B cell (primary cell): ENCODE measurements at regions not wholly inside any gene's neighbourhood (a gene's known extent, or its start where the extent isn't known, plus 50 kb on each side); places are given as distances from the start of the nearest gene placed in this dataset.

Experiments used
- ATAC-seq: fragments of 200-7000 bp; cut with Tn5 transposase; one replicate; pipeline ENCODE4 v1.10.0; 2021; ENCODE audit warnings: low read depth, mild to moderate bottlenecking, moderate number of reproducible peaks, moderate library complexity
- CTCF ChIA-PET: fragments of 350-600 bp; sonication (Branson Sonifier 250); formaldehyde crosslinking; loops from one replicate; lab custom pipeline; 2021; ENCODE audit warnings: antibody characterized with exemption, inconsistent platforms; lab: Charles Lee
- POLR2A ChIA-PET: fragments of 350-600 bp; sonication (Branson Sonifier 250); formaldehyde crosslinking; loops from one replicate; lab custom pipeline; 2021; ENCODE audit warnings: antibody characterized with exemption; lab: Charles Lee
- DNase-seq: peaks from one replicate; pipeline ENCODE4 v3.0.0; 2013
- H2AFZ ChIP-seq: 2 replicates; pipeline ENCODE4 v1.6.1; 2012; ENCODE audit warnings: mild to moderate bottlenecking, low read depth, low read length; ENCODE audit not compliant: insufficient read depth, poor library complexity, severe bottlenecking
- H3K27ac ChIP-seq, 2 donors: 1 replicate in 1 of 2; 2 replicates in 1 of 2; pipeline ENCODE4 v1.5.1; 2012 to 2013; ENCODE audit warnings: low read length in 2 of 2, mild to moderate bottlenecking in 2 of 2, moderate library complexity in 1 of 2
- H3K27me3 ChIP-seq, 4 experiments: fragments of 200-600 bp in 1 of 4; sonication (generic) in 1 of 4; replicated peaks in 1 of 4; 1 replicate in 2 of 4; 2 replicates in 2 of 4; pipeline versions ENCODE4 v1.6.1 to v1.7.0; 2013 to 2016; ENCODE audit warnings: low read length in 3 of 4, mild to moderate bottlenecking in 2 of 4, mixed read lengths in 1 of 4, moderate library complexity in 1 of 4; ENCODE audit not compliant: insufficient read depth in 4 of 4, control insufficient read depth in 3 of 4; ENCODE audit errors: control extremely low read depth in 1 of 4
- H3K36me3 ChIP-seq, 2 experiments: replicated peaks in 1 of 2; 1 replicate in 1 of 2; 2 replicates in 1 of 2; pipeline versions ENCODE4 v1.6.1 to v1.7.1; 2013; ENCODE audit warnings: low read length in 1 of 2; ENCODE audit not compliant: insufficient read depth in 2 of 2, control insufficient read depth in 1 of 2; ENCODE audit errors: control extremely low read depth in 1 of 2, extremely low read depth in 1 of 2
- H3K4me1 ChIP-seq, 2 donors: fragments of 200-600 bp in 1 of 2; sonication (generic) in 1 of 2; 1 replicate in 1 of 2; 2 replicates in 1 of 2; pipeline versions ENCODE4 v1.5.1 to v1.6.1; 2013 to 2017; ENCODE audit warnings: low read length in 2 of 2; ENCODE audit not compliant: control insufficient read depth in 2 of 2, insufficient read depth in 2 of 2
- H3K4me2 ChIP-seq: replicated peaks from 2 replicates; pipeline ENCODE3; 2012; ENCODE audit warnings: mild to moderate bottlenecking, low read depth, low read length; ENCODE audit not compliant: poor library complexity, severe bottlenecking
- H3K4me3 ChIP-seq, 5 experiments: fragments of 200-600 bp in 1 of 5; sonication (generic) in 1 of 5; 1 replicate in 3 of 5; 2 replicates in 2 of 5; pipeline versions ENCODE4 v1.5.1 to v1.7.0; 2011 to 2016; ENCODE audit warnings: low read length in 4 of 5, mild to moderate bottlenecking in 4 of 5, low read depth in 2 of 5, control low read depth in 1 of 5, moderate library complexity in 1 of 5; ENCODE audit not compliant: insufficient read depth in 1 of 5; ENCODE audit errors: control extremely low read depth in 1 of 5, extremely low read depth in 1 of 5
- H3K79me2 ChIP-seq: fragments of 200-600 bp; sonication (generic); one replicate; pipeline ENCODE4 v1.6.0; 2016; ENCODE audit warnings: low read length; ENCODE audit not compliant: control insufficient read depth, insufficient read depth
- H3K9ac ChIP-seq: fragments of 200-600 bp; sonication (generic); 2 replicates; pipeline ENCODE4 v1.6.1; 2017; ENCODE audit warnings: mild to moderate bottlenecking, low read length, moderate library complexity
- H3K9me3 ChIP-seq, 3 donors: one replicate each; pipeline versions ENCODE4 v1.6.1 to v1.7.1; 2013; ENCODE audit warnings: low read length in 2 of 3; ENCODE audit not compliant: control insufficient read depth in 2 of 3, insufficient read depth in 1 of 3; ENCODE audit errors: control extremely low read depth in 1 of 3
- H4K20me1 ChIP-seq: 2 replicates; pipeline ENCODE4 v1.6.0; 2012; ENCODE audit warnings: mild to moderate bottlenecking, low read length; ENCODE audit not compliant: insufficient read depth, control insufficient read depth, poor library complexity, severe bottlenecking
- H3K27ac Mint-ChIP-seq: one replicate; pipeline ENCODE4 v1.8.0; 2021; ENCODE audit warnings: mixed read lengths
- H3K27me3 Mint-ChIP-seq: one replicate; pipeline ENCODE4 v1.8.0; 2021; ENCODE audit warnings: mixed read lengths
- H3K4me1 Mint-ChIP-seq: one replicate; pipeline ENCODE4 v1.8.0; 2021; ENCODE audit warnings: mixed read lengths
- H3K4me3 Mint-ChIP-seq: one replicate; pipeline ENCODE4 v1.8.0; 2021; ENCODE audit warnings: mixed read lengths
- H3K9me3 Mint-ChIP-seq: one replicate; pipeline ENCODE4 v1.8.0; 2022; ENCODE audit warnings: mixed read lengths; ENCODE audit not compliant: insufficient read depth
- EZH2 ChIP-seq: IDR thresholded peaks from 2 replicates; pipeline ENCODE4 v1.6.1; 2012; ENCODE audit warnings: borderline replicate concordance, low read depth, mild to moderate bottlenecking, moderate library complexity, low read length; ENCODE audit not compliant: insufficient read depth, poor library complexity, severe bottlenecking
- WGBS: methylation state at CpG from one replicate; pipeline ENCODE4 v1.1.5; 2013; ENCODE audit warnings: missing lambda C conversion rate; ENCODE audit not compliant: insufficient coverage; 5-methylcytosine and 5-hydroxymethylcytosine counted together
- intact Hi-C: fragments of 100-400 bp; cut with micrococcal nuclease; formaldehyde crosslinking; loops from one replicate; pipeline ENCODE4 v1.10.0; 2022
- TF ChIP-seq, protein P1 (sequence below): fragments of 200-600 bp; IDR thresholded peaks from one replicate; pipeline ENCODE4 v1.8.0; 2022; ENCODE audit warnings: antibody characterized with exemption, mild to moderate bottlenecking

DNA sequence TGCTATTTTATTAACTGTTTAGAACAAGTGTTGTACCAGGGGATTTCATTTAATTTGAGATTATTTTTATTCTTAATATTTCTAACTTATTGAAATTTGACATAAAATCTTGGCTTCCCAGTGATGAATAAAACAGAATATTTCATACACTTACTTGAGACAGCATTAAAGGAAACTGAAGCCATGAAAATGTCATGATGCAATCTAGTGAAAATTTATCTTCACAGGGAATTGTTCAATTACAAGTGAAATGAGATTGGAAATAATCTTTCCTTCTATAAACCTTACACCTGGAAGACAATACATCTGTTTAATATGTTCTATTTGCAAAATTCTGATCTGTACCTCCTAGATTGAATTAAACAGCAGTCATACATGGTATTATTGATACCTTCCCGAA is 511.0 kb upstream of the CDH7 start:
- H3K4me3 Mint-ChIP-seq, result no peak overlapping the region
- Histone ChIP-seq H3K27ac (no peak overlapping the region), H4K20me1 (no peaks in the 10 kb centered on the region), H3K27me3 (no peaks in the 10 kb centered on the region), H2AFZ (no peak overlapping the region), H3K79me2 (no peaks in the 10 kb centered on the region), H3K4me1 (no peaks in the 10 kb centered on the region), H3K9ac (no peak overlapping the region), H3K9me3 (no peaks in the 10 kb centered on the region), H3K36me3 (no peaks in the 10 kb centered on the region), H3K4me3 (no peak overlapping the region), H3K4me2 (no peak overlapping the region)
- ATAC-seq (no peak), DNase-seq (no peak)
- intact Hi-C loops, result no loop called here
- POLR2A ChIA-PET, result no interaction called here
- CTCF ChIA-PET, result no interaction called here
- WGBS, result no CpG with 5 or more reads among the region's 1 CpG
- H3K27ac Mint-ChIP-seq, result no peak overlapping the region
- H3K4me1 Mint-ChIP-seq, result no peaks in the 10 kb centered on the region
- no peaks in the 10 kb centered on the region for H3K27me3 Mint-ChIP-seq
- H3K9me3 Mint-ChIP-seq, result no peaks in the 10 kb centered on the region
- no peak for TF ChIP-seq EZH2
- TF ChIP-seq, protein P1, sequence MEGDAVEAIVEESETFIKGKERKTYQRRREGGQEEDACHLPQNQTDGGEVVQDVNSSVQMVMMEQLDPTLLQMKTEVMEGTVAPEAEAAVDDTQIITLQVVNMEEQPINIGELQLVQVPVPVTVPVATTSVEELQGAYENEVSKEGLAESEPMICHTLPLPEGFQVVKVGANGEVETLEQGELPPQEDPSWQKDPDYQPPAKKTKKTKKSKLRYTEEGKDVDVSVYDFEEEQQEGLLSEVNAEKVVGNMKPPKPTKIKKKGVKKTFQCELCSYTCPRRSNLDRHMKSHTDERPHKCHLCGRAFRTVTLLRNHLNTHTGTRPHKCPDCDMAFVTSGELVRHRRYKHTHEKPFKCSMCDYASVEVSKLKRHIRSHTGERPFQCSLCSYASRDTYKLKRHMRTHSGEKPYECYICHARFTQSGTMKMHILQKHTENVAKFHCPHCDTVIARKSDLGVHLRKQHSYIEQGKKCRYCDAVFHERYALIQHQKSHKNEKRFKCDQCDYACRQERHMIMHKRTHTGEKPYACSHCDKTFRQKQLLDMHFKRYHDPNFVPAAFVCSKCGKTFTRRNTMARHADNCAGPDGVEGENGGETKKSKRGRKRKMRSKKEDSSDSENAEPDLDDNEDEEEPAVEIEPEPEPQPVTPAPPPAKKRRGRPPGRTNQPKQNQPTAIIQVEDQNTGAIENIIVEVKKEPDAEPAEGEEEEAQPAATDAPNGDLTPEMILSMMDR, result no peak

- Mint-ChIP-seq H3K4me3 (no peak overlapping the region), H3K9me3 (no peaks in the 10 kb centered on the region), H3K4me1 (no peaks in the 10 kb centered on the region), H3K27me3 (no peaks in the 10 kb centered on the region), H3K27ac (no peak overlapping the region)
- H3K4me1 ChIP-seq, result no peaks in the 10 kb centered on the region
- H3K9me3 ChIP-seq, result no peaks in the 10 kb centered on the region
- no peak overlapping the region for H3K4me2 ChIP-seq
- ChIA-PET CTCF (no interaction called here), POLR2A (no interaction called here)
- no peak overlapping the region for H3K4me3 ChIP-seq
- H3K27me3 ChIP-seq, result no peaks in the 10 kb centered on the region
- DNase-seq (no peak), ATAC-seq (no peak)
- TF ChIP-seq EZH2, result no peak
- TF ChIP-seq, protein P1, result no peak
- no peak overlapping the region for H2AFZ ChIP-seq
- H4K20me1 ChIP-seq, result no peaks in the 10 kb centered on the region
- no peak overlapping the region for H3K27ac ChIP-seq
- H3K36me3 ChIP-seq, result no peaks in the 10 kb centered on the region
- WGBS, result 15% methylated on average over 4 of the region's 7 CpGs
- intact Hi-C loops, result no loop called here
- no peaks in the 10 kb centered on the region for H3K79me2 ChIP-seq
- no peak overlapping the region for H3K9ac ChIP-seq
These were observed 514.7 kb upstream of the CDH7 start for GRCh38 chr18:65235966-65236624.
